Astrocyte (in vitro differentiated cells and primary cell): ENCODE measurements at regions not wholly inside any gene's neighbourhood (a gene's known extent, or its start where the extent isn't known, plus 50 kb on each side); places are given as distances from the start of the nearest gene placed in this dataset.

Source experiments
- EZH2 ChIP-seq: IDR thresholded peaks from 2 replicates; pipeline ENCODE4 v1.6.1; 2012; ENCODE audit warnings: mild to moderate bottlenecking, low read length, inconsistent platforms; ENCODE audit not compliant: insufficient read depth
- TF ChIP-seq, protein P1 (sequence below): IDR thresholded peaks from 2 replicates; pipeline ENCODE4 v1.5.1; 2011; ENCODE audit warnings: low read depth, mild to moderate bottlenecking, inconsistent platforms, low read length, moderate library complexity; ENCODE audit not compliant: insufficient read depth

DNA sequence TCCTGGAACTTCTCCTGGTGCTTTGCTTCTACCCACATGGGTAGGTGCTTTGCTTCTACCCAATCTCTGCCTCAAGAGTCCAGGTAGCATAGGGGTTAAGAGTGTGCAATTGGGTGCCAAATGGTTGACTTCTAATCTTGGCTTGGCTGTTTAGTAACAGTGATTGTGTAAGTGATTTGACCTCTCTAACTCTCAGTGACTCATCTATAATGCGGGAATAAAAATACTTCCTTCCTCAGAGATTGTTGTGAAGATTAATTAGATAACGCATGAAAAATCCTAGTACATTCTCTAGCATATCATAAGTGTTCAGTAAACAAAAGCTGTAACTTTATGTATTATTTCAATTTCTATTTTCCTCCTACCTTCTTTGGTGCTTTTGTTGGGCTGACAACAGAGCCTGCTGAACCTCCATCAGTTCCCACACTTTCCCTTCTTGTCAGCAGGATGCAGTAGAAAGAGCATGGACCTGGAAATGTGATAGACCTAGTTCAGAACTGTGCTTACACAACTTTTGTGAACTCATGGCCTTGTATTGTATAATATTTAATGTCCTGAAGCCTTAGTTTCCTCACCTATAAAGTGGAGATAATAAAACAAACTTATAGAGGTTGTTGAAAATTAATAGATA is 72.9 kb upstream of the SMIM36 start:
- no peak for TF ChIP-seq EZH2
- TF ChIP-seq, protein P1, sequence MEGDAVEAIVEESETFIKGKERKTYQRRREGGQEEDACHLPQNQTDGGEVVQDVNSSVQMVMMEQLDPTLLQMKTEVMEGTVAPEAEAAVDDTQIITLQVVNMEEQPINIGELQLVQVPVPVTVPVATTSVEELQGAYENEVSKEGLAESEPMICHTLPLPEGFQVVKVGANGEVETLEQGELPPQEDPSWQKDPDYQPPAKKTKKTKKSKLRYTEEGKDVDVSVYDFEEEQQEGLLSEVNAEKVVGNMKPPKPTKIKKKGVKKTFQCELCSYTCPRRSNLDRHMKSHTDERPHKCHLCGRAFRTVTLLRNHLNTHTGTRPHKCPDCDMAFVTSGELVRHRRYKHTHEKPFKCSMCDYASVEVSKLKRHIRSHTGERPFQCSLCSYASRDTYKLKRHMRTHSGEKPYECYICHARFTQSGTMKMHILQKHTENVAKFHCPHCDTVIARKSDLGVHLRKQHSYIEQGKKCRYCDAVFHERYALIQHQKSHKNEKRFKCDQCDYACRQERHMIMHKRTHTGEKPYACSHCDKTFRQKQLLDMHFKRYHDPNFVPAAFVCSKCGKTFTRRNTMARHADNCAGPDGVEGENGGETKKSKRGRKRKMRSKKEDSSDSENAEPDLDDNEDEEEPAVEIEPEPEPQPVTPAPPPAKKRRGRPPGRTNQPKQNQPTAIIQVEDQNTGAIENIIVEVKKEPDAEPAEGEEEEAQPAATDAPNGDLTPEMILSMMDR: no peak
